H1 (cell line): ENCODE measurements at regions not wholly inside any gene's neighbourhood (a gene's known extent, or its start where the extent isn't known, plus 50 kb on each side); places are given as distances from the start of the nearest gene placed in this dataset.

Experiments
- BRCA1 ChIP-seq: IDR thresholded peaks from 2 replicates; pipeline ENCODE4 v1.6.1; 2012; ENCODE audit warnings: low read depth, low read length, improper control_type of control experiment
- CHD2 ChIP-seq: IDR thresholded peaks from 2 replicates; pipeline ENCODE4 v1.6.1; 2012; ENCODE audit warnings: low read length, improper control_type of control experiment
- CHD7 ChIP-seq: fragments of 300-600 bp; sonication (generic); IDR thresholded peaks from 2 replicates; pipeline ENCODE4 v1.7.1; 2012; ENCODE audit warnings: low read length, moderate library complexity, mild to moderate bottlenecking, inconsistent platforms; ENCODE audit not compliant: insufficient replicate concordance
- EZH2 ChIP-seq: fragments of 200-600 bp; sonication (generic); IDR thresholded peaks from 2 replicates; pipeline ENCODE4 v1.7.1; 2012; ENCODE audit warnings: low read depth, mild to moderate bottlenecking, moderate library complexity, low read length, inconsistent platforms; ENCODE audit not compliant: severe bottlenecking
- MAX ChIP-seq: IDR thresholded peaks from 2 replicates; pipeline ENCODE4 v1.6.1; 2012; ENCODE audit warnings: inconsistent platforms
- POU5F1 ChIP-seq: IDR thresholded peaks from 2 replicates; pipeline ENCODE4 v1.6.1; 2011; ENCODE audit warnings: low read depth, mild to moderate bottlenecking, low read length, moderate library complexity
- SP2 ChIP-seq: IDR thresholded peaks from 2 replicates; pipeline ENCODE4 v1.6.1; 2012; ENCODE audit warnings: mild to moderate bottlenecking, low read length, inconsistent platforms
- SRF ChIP-seq: IDR thresholded peaks from 2 replicates; pipeline ENCODE4 v1.6.1; 2011; ENCODE audit warnings: mild to moderate bottlenecking, low read depth, low read length, moderate library complexity
- TEAD4 ChIP-seq: IDR thresholded peaks from 2 replicates; pipeline ENCODE4 v1.6.1; 2012; ENCODE audit warnings: low read depth, low read length, inconsistent platforms, mixed read lengths
- YY1 ChIP-seq: IDR thresholded peaks from 2 replicates; pipeline ENCODE4 v1.6.1; 2011; ENCODE audit warnings: low read depth, mild to moderate bottlenecking, low read length

GRCh38 chr1:4276238-4276637, 376.2 kb upstream of the C1orf174 start (continued):
- TF ChIP-seq CHD7 (no peak), YY1 (no peak), SP2 (no peak), POU5F1 (no peak), SRF (no peak), CHD2 (no peak), TEAD4 (no peak), MAX (no peak), EZH2 (no peak), BRCA1 (no peak)
